ENCODE measurements at regions not wholly inside any gene's neighbourhood (a gene's known extent, or its start where the extent isn't known, plus 50 kb on each side); places are given as distances from the start of the nearest gene placed in this dataset.

- H3K4me2 ChIP-seq (ENCODE audit: insufficient read depth, insufficient read length, low read length), result no peak overlapping the region
- H3K9ac ChIP-seq (ENCODE audit: extremely low read depth, insufficient read length, low read length), result no peak overlapping the region
- Mint-ChIP-seq H3K4me1 (peaks cover 5 to 14% of the 10 kb centered on the region in 2 experiments; a peak in 3 of 4 replicates), H3K27ac (no peak overlapping the region; a peak in 1 of 7 replicates), H3K36me3 (ENCODE audit: insufficient read depth in 1 of 3, low read depth in 3 of 3) (peaks cover 0 to 12% (median 3%) of the 10 kb centered on the region in 3 experiments; a peak in 4 of 7 replicates), H3K27me3 (ENCODE audit: low read depth) (no peaks in the 10 kb centered on the region), H3K9me3 (peaks cover 5 to 8% of the 10 kb centered on the region in 2 experiments; a peak in 3 of 5 replicates), H3K4me3 (no peak overlapping the region)
- H4K91ac ChIP-seq (ENCODE audit: insufficient read length, low read depth, low read length), result no peak overlapping the region
- H4K8ac ChIP-seq (replicated peaks; ENCODE audit: insufficient read length, low read depth, low read length), result no peak overlapping the region
- H3K14ac ChIP-seq (ENCODE audit: insufficient read depth, low read length), result no peak overlapping the region
- H3K9me3 ChIP-seq (ENCODE audit: control insufficient read depth, low read depth, low read length), result no peaks in the 10 kb centered on the region
- H3K27me3 ChIP-seq (ENCODE audit: insufficient read depth, low read length), result no peaks in the 10 kb centered on the region
- H2BK12ac ChIP-seq (ENCODE audit: insufficient read length, low read depth, low read length), result no peak overlapping the region
- no peak overlapping the region for H2BK5ac ChIP-seq (ENCODE audit: insufficient read length, low read length)
- H2AFZ ChIP-seq (ENCODE audit: low read length), result no peak overlapping the region
- no peak overlapping the region for H3K18ac ChIP-seq (ENCODE audit: insufficient read length, low read depth, low read length)
- H2BK15ac ChIP-seq (ENCODE audit: low read depth, low read length), result no peak overlapping the region
- no peaks in the 10 kb centered on the region for H3K79me1 ChIP-seq (ENCODE audit: insufficient read depth, low read depth, low read length, poor library complexity, severe bottlenecking)
- no peaks in the 10 kb centered on the region for H3K23me2 ChIP-seq (ENCODE audit: insufficient read length, low read depth, low read length, poor library complexity, severe bottlenecking)
- no peak overlapping the region for H2BK120ac ChIP-seq (ENCODE audit: low read depth, low read length, poor library complexity, severe bottlenecking)
- no peak overlapping the region for H4K5ac ChIP-seq (ENCODE audit: insufficient read length, low read depth, low read length)
- no peak overlapping the region for H3T11ph ChIP-seq (ENCODE audit: low read length)
- TF ChIP-seq CTCF (conservative IDR thresholded peaks at IDR 0.05), result no peak
- WGBS (ENCODE audit: extremely low coverage, insufficient read length, low lambda C conversion rate), result no CpG with 5 or more reads among the region's 3 CpGs
- no peak overlapping the region for H3K4ac ChIP-seq (ENCODE audit: low read depth, low read length)
- DNase-seq, result no peak
- no peak overlapping the region for H3K56ac ChIP-seq (ENCODE audit: insufficient read length, low read depth, low read length)
- H3K4me1 ChIP-seq (ENCODE audit: insufficient read depth, low read length), result no peaks in the 10 kb centered on the region
- no peak overlapping the region for H3K27ac ChIP-seq (ENCODE audit: insufficient read length, low read depth, low read length)
- H3K23ac ChIP-seq (ENCODE audit: insufficient read length, low read depth, low read length), result no peak overlapping the region
- H3K79me2 ChIP-seq (ENCODE audit: insufficient read depth, low read length), result no peaks in the 10 kb centered on the region
- H4K20me1 ChIP-seq (ENCODE audit: control insufficient read depth, insufficient read depth, insufficient read length), result no peaks in the 10 kb centered on the region
- no peak overlapping the region for H2AK5ac ChIP-seq (ENCODE audit: insufficient read length, low read length)
- H2BK20ac ChIP-seq (ENCODE audit: low read depth, low read length, poor library complexity, severe bottlenecking), result no peak overlapping the region
Measured at GRCh38 chr3:104588442-104588841, 778.3 kb upstream of the ALCAM start.
